HUES48 (cell line): ENCODE measurements at regions not wholly inside any gene's neighbourhood (a gene's known extent, or its start where the extent isn't known, plus 50 kb on each side); places are given as distances from the start of the nearest gene placed in this dataset.

Experiments used
- H3K27ac ChIP-seq: one replicate; pipeline ENCODE4 v1.7.0; 2013; ENCODE audit warnings: low read depth, low read length, inconsistent platforms
- H3K27me3 ChIP-seq: 2 replicates; pipeline ENCODE4 v1.6.1; 2013; ENCODE audit warnings: mild to moderate bottlenecking, low read length; ENCODE audit not compliant: control insufficient read depth, insufficient read depth
- H3K36me3 ChIP-seq: 2 replicates; pipeline ENCODE4 v1.6.1; 2013; ENCODE audit warnings: low read length; ENCODE audit not compliant: control insufficient read depth, insufficient read depth
- H3K4me1 ChIP-seq: 2 replicates; pipeline ENCODE4 v1.6.1; 2013; ENCODE audit warnings: mild to moderate bottlenecking, low read length; ENCODE audit not compliant: control insufficient read depth, insufficient read depth
- H3K4me3 ChIP-seq: 2 replicates; pipeline ENCODE4 v1.5.1; 2013; ENCODE audit warnings: mild to moderate bottlenecking, low read depth, low read length
- H3K9ac ChIP-seq: 2 replicates; pipeline ENCODE4 v1.6.1; 2013; ENCODE audit warnings: mild to moderate bottlenecking, low read depth, low read length, moderate library complexity
- H3K9me3 ChIP-seq: 2 replicates; pipeline ENCODE4 v1.6.1; 2013; ENCODE audit warnings: low read length; ENCODE audit not compliant: control insufficient read depth, insufficient read depth

- Histone ChIP-seq H3K9me3 (no peaks in the 10 kb centered on the region), H3K27me3 (no peaks in the 10 kb centered on the region), H3K4me3 (no peak overlapping the region), H3K36me3 (no peaks in the 10 kb centered on the region), H3K4me1 (0 out of 2 replicates have a peak, but pooled peaks cover 2% of the 10 kb centered on the region), H3K27ac (no peak overlapping the region), H3K9ac (no peak overlapping the region)
Observed at GRCh38 chr2:7570247-7570646, 653.0 kb downstream of the RNF144A start.

DNA sequence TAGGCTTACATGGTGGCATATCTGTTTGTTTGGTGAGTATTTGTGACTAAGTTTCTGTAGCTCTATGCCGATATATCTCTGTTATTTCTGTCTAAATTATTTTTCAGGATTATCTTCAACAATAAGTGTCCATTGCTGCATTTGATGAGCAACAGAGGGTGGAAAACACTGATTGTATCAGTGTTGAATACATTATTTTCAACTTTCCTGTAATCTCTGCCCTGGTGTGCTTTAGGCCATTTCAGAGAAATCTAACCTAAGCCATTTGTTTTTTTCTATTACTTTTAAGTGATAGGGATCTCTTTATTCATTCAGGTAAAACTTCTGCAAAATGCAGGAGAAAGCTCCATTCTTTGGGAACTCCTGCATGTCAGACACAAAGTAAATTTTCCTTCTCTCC is 654.5 kb downstream of the RNF144A start:
- H3K4me1 ChIP-seq: 0 out of 2 replicates have a peak, but pooled peaks cover 2% of the 10 kb centered on the region
- H3K9ac ChIP-seq: no peak overlapping the region
- H3K27me3 ChIP-seq: no peaks in the 10 kb centered on the region
- no peak overlapping the region for H3K27ac ChIP-seq
- no peak overlapping the region for H3K4me3 ChIP-seq
- H3K9me3 ChIP-seq: no peaks in the 10 kb centered on the region
- H3K36me3 ChIP-seq: no peaks in the 10 kb centered on the region

DNA sequence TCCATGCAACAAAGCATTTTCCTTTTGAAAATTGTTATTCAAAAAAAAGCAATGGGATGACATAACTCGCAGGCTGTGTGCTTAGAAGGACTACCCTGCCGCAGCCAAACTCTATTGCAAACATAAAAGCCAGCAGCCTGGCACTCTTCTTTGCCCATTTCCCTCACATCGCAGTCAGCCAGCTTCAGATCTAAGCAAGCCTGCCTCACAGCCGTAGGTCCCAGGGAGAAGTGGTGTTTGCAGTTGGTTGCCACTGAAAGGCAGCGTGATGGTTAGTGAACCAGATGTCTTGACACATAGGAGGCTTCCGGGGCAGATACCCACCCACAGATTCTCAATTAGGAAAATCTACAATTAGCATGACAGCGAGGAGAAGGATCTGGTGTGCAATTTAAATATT is 655.2 kb downstream of the RNF144A start:
- Histone ChIP-seq H3K9ac (no peak overlapping the region), H3K36me3 (no peaks in the 10 kb centered on the region), H3K4me3 (no peak overlapping the region), H3K27me3 (no peaks in the 10 kb centered on the region), H3K9me3 (peaks cover 2% of the 10 kb centered on the region; the same call in 1 of the 2 replicates), H3K27ac (no peak overlapping the region), H3K4me1 (0 out of 2 replicates have a peak, but pooled peaks cover 2% of the 10 kb centered on the region)

DNA sequence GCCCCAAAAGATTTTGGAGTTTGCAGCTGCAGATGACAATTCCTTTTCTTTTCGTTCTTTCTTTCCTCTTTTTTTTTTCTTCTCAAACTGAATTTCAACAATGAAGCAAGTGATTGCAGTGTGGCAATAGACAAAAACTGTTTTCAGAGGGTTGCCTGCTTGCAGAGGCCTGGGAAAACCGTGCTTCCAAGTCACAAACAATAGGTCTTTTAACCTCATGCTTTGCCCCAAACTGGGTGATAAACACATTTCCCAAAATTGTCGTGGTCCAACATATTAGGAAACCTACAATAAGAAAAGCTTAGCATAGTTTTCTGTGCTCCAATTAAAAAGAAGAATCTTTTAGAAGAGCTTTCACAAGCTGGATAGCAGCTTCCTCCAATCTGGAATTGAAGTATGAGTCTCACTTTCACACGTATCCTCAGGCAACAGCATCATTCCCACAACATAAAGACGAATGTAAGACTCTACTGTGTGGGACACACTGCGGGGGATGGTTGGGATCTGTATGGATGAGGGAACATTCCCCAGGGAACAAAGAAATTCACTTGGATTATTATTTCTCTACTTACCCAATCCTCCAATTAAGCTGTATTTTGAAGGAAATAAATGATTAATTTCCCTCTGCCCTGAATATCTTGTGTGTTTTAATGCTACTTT is 656.1 kb downstream of the RNF144A start:
- Histone ChIP-seq H3K9ac (no peak overlapping the region), H3K27ac (no peak overlapping the region), H3K27me3 (no peaks in the 10 kb centered on the region), H3K36me3 (no peaks in the 10 kb centered on the region), H3K4me1 (0 out of 2 replicates have a peak, but pooled peaks cover 2% of the 10 kb centered on the region), H3K9me3 (peaks cover 11% of the 10 kb centered on the region), H3K4me3 (no peak overlapping the region)

DNA sequence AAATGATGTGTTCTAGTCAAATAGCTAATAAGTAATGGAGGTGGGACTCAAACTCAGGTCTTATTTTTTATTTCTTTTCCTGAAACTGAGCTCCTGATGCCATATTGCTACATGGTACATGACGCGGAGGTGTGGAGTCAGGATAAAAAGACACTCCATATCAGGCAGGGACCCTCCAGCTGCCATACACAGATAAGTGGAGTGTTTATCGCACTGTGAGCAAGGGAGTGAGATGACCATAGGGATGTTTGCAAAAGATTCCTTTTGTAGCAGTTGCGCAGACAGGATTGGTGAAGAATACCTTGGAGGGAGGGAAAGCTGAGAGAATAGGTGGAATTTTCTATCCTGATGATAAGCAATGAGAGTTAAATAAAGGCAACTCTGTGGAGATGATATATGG is 657.2 kb downstream of the RNF144A start:
- no peak overlapping the region for H3K27ac ChIP-seq
- H3K4me1 ChIP-seq: 0 out of 2 replicates have a peak, but pooled peaks cover 2% of the 10 kb centered on the region
- H3K27me3 ChIP-seq: no peaks in the 10 kb centered on the region
- H3K36me3 ChIP-seq: no peaks in the 10 kb centered on the region
- no peak overlapping the region for H3K9ac ChIP-seq
- peaks cover 14% of the 10 kb centered on the region for H3K9me3 ChIP-seq
- H3K4me3 ChIP-seq: no peak overlapping the region

DNA sequence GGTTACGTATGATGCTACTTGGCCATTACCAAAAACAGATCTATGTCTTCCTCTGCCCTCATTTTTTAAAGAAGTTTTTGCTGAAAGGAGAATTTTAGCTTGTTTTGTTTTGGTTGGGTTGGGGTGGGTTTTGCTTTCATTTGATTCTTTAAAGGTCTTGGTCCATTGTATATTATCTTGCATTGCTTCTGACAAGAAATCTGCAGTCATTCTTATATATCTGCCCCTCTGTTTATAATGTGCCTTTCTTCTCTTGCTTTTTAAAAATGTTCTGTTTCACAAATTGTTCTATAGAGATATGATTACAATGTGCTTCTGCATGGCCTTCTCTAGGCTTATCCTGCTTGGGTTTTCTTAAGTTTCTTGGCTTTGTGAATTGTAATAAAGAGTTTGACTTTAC is 660.6 kb downstream of the RNF144A start:
- H3K27ac ChIP-seq: no peak overlapping the region
- H3K36me3 ChIP-seq: no peaks in the 10 kb centered on the region
- peaks cover 14% of the 10 kb centered on the region for H3K9me3 ChIP-seq
- H3K4me1 ChIP-seq: no peaks in the 10 kb centered on the region
- H3K4me3 ChIP-seq: no peak overlapping the region
- no peaks in the 10 kb centered on the region for H3K27me3 ChIP-seq
- H3K9ac ChIP-seq: no peak overlapping the region

- Histone ChIP-seq H3K9ac (no peak overlapping the region), H3K4me1 (no peaks in the 10 kb centered on the region), H3K36me3 (no peaks in the 10 kb centered on the region), H3K27me3 (no peaks in the 10 kb centered on the region), H3K27ac (no peak overlapping the region), H3K9me3 (no peaks in the 10 kb centered on the region), H3K4me3 (no peak overlapping the region)
Observed at GRCh38 chr2:7584017-7584416, 666.8 kb downstream of the RNF144A start.

DNA sequence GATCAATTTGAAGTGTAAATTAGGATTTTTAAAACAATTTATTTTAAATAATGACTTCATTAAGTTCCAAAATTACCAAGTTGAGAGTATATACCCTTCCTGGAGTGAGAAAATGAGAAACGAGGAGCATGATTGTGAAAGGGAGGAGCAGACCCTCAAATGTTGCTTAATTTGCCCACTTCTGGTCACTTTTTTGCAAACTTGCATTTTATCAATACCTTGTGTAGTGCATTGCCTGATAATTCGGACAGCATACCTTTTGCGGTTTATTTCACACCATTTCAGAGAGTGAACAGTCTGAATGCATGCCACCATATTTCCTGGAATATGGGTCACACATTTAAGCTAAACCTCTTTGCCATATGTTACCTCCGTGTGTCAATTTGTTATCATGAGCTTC is 669.7 kb downstream of the RNF144A start:
- no peaks in the 10 kb centered on the region for H3K36me3 ChIP-seq
- H3K4me1 ChIP-seq: no peaks in the 10 kb centered on the region
- H3K27ac ChIP-seq: no peak overlapping the region
- no peak overlapping the region for H3K9ac ChIP-seq
- H3K9me3 ChIP-seq: no peaks in the 10 kb centered on the region
- H3K4me3 ChIP-seq: no peak overlapping the region
- no peaks in the 10 kb centered on the region for H3K27me3 ChIP-seq

DNA sequence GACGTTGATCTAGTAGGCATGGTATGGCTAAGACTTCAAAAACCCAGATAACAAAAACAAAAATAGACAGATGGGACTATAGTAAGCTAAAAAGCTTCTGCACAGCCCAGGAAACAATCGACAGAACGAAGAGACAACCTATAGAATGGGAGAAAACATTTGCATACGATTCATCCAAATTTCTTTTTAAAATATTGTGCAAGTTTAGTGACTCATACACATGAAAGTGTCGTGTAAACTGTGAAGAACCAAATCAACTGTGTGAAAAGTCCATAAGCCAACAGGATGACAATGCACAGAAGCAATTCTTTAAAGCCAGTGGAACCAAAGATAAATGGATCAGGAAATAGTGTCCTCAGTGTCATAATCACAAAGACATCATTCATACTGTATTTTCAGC is 671.1 kb downstream of the RNF144A start:
- no peak overlapping the region for H3K4me3 ChIP-seq
- no peaks in the 10 kb centered on the region for H3K4me1 ChIP-seq
- no peak overlapping the region for H3K27ac ChIP-seq
- no peaks in the 10 kb centered on the region for H3K9me3 ChIP-seq
- no peaks in the 10 kb centered on the region for H3K36me3 ChIP-seq
- no peak overlapping the region for H3K9ac ChIP-seq
- no peaks in the 10 kb centered on the region for H3K27me3 ChIP-seq

DNA sequence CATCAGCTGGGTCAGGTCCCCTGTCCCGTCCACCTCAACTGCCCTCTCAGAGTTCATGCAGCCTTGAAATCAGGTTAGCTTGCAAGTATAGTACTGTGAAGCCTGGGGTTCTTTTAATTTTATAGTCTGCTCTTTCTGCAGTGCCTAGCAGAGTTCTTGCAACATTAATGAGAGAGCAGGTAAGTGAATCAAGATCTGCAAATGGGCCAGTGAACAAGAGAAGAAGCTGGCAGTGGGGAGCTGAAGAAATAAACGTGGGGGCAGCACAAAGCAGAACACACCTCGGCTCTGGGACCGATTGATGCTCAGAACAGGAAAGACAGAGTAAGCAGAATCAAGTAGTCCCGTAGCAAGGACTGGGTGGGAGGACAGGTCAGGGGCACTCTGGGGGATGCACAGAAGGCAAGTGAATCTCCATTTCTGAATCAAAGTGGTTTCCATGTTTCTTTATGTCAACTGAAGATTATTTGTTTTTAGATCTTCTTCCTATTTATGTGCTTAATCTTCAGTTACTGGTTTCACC is 675.5 kb downstream of the RNF144A start:
- no peaks in the 10 kb centered on the region for H3K4me1 ChIP-seq
- H3K27ac ChIP-seq: no peak overlapping the region
- no peaks in the 10 kb centered on the region for H3K27me3 ChIP-seq
- no peaks in the 10 kb centered on the region for H3K36me3 ChIP-seq
- no peak overlapping the region for H3K9ac ChIP-seq
- no peaks in the 10 kb centered on the region for H3K9me3 ChIP-seq
- no peak overlapping the region for H3K4me3 ChIP-seq

DNA sequence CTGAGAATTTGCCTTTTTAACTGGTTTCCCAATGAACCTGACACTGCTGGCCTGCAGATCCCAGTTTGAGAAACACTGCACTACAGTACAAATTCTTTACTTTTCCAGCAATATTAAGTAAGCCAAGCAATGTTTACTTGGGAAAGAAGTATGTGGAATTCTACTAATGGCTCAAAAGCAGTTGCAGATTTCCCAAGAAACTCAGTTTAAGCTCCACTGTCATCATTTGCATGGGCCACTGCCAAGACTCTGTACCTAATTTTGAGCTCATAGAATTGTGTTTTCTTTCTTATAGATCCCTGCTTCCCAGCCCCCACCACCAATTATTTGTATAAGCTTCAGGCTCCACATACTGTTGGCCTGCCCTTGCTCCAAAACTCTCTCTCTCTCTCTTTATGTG is 676.1 kb downstream of the RNF144A start:
- Histone ChIP-seq H3K4me1 (no peaks in the 10 kb centered on the region), H3K27me3 (no peaks in the 10 kb centered on the region), H3K4me3 (no peak overlapping the region), H3K27ac (no peak overlapping the region), H3K9ac (no peak overlapping the region), H3K36me3 (no peaks in the 10 kb centered on the region), H3K9me3 (no peaks in the 10 kb centered on the region)
